Keratinocyte (primary cell): ENCODE measurements at regions not wholly inside any gene's neighbourhood (a gene's known extent, or its start where the extent isn't known, plus 50 kb on each side); places are given as distances from the start of the nearest gene placed in this dataset.

ENCODE experiments used
- CTCF ChIP-seq, 3 experiments: IDR thresholded peaks in 1 of 3; conservative IDR thresholded peaks in 1 of 3; optimal IDR thresholded peaks in 1 of 3; 2 replicates in 2 of 3; 3 replicates in 1 of 3; pipeline versions ENCODE3 to v1.5.1; 2011; ENCODE audit warnings: low read length in 3 of 3, mild to moderate bottlenecking in 3 of 3, moderate library complexity in 2 of 3, control low read depth in 1 of 3, inconsistent platforms in 1 of 3; ENCODE audit not compliant: insufficient read depth in 2 of 3; ENCODE audit errors: extremely low read depth in 1 of 3
- EZH2 ChIP-seq: IDR thresholded peaks from one replicate; pipeline ENCODE4 v1.6.1; 2012; ENCODE audit warnings: inconsistent platforms, mild to moderate bottlenecking, low read length, moderate library complexity

GRCh38 chr4:57554556-57555092 is 444.4 kb upstream of the IGFBP7 start:
- TF ChIP-seq CTCF (optimal IDR thresholded peaks at IDR 0.05 in 1 of 3, IDR thresholded peaks at IDR 0.05 in 1 of 3, conservative IDR thresholded peaks at IDR 0.05 in 1 of 3; ENCODE audit: extremely low read depth in 1 of 3, insufficient read depth in 2 of 3, low read length in 3 of 3), result no peak
- TF ChIP-seq EZH2, result no peak
